ENCODE measurements at regions not wholly inside any gene's neighbourhood (a gene's known extent, or its start where the extent isn't known, plus 50 kb on each side); places are given as distances from the start of the nearest gene placed in this dataset.
A peak's percentile ranks its signal among the peaks of the same experiment; 100 is the strongest.
"Not testable (repeated sequence)": the region's sequence is repeated elsewhere in the genome, so short reads cannot be mapped to it uniquely, and the experiment has no call there.

DNA sequence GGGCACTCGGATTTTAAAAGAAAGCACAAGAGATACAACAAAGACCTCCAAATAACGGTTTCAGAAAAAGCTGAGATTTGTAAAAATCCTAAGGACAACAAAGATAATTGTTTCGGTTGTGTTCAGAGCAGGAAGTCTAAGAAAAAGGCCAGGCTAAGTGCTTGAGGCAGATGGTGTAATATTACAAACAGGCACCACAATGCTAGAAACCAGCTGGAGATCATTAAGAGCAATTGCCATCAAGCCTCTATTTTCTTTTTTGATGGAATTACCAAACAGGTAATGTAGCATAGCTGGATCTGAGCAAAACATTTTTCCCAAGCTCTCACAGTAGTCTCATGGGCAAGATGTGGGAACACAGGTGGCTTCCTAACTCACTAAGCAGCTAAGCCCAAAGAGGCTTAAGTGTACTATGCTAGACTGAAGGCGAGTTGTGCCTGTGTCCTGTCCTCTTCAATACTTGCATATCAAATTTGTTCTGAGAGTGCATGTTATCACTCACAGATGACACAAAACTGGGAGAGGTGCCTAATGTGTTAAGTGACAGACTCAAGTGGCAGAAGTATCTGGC is 161.6 kb downstream of the GLUL start:
- DNase-seq (ENCODE audit: low spot score), result no peak
- no peak for ATAC-seq

DNA sequence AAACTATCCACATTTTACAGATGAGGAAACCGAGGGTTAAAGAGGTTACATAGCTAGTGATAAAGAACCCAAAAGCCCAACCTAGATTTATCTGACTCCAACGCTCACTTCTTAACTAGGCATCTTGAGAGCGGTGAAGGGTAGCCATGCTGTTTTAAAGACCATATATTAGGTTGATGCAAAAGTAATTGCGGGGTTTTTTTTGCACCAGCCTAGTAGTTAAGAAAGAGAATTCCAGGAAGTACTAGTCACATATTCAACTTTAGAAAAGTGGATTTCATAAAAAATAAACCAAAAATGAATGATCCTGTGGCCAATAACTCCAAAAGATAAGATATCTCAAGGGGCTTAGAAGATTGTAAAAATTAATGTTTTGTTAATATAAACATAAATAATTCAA is 162.1 kb downstream of the GLUL start:
- DNase-seq (ENCODE audit: low spot score) (no peak), ATAC-seq (no peak)

DNA sequence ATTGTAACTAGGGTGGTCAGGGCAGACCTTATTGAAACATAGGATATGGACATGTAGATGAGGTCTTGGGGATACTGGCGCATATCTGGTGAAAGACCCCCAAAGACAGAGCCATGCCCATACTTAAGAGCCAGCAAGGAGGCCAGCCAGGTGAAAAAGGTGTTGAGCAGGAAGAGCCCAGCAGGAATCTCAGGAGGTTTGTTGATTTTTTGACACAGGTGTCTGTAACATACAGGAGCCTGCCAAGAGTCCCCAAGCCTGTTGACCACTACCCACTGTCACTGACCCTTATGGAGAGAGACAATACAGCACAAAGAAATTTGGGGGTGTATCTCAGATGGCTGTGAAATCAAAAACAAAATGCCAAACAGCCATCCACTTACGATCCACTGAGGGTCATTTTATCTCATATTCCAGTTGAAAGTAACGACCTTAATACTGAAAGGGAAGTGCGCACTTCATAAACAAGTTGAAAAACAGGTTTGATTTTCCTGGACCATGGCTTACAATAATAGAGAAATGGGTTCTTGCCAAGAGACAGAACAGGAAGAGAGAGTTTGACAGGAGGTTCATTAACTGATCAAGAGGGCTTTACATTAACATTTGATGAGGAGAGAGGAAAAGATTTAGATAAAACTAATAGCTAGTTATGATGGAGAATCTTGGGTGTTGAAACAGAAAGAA is 163.6 kb downstream of the GLUL start:
- no peak for DNase-seq (ENCODE audit: low spot score)
- no peak for ATAC-seq

DNA sequence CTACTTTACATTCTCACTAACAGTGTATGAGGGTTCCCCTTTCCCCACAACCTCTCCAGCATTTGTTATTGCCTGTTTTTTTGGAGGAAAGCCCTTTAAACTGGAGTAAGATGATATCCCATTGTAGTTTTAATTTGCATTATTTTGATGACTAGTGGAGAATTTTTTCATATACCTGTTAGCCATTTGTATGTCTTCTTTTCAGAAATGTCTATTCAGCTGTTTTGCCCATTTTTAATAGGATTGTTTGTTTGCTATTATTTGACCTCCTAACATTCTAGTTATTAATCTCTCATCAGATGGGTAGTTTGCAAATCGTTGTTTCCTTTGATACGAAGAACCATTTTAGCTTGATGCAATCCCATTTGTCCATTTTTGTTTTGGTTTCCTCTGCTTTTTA is 165.0 kb downstream of the GLUL start:
- no peak for DNase-seq (ENCODE audit: low spot score)
- ATAC-seq, result no peak

DNA sequence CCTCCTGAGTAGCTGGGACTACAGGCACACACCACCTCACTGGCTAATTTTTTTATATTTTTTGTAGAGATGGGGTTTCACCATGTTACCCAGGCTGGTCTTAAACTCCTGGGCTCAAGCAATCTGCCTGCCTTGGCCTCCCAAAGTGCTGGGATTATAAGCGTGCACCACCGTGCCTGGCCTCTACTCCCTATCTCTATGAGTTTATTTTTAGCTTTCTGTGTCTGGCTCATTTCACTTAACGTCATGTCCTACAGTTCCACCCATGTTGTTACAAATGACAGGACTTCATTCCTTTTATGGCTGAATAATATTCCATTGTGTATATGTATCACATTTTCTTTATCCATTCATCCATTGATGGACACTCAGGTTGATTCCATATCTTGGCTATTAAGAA is 164.2 kb upstream of the ZNF648 start:
- not testable (repeated sequence) for DNase-seq (ENCODE audit: low spot score); ATAC-seq

DNA sequence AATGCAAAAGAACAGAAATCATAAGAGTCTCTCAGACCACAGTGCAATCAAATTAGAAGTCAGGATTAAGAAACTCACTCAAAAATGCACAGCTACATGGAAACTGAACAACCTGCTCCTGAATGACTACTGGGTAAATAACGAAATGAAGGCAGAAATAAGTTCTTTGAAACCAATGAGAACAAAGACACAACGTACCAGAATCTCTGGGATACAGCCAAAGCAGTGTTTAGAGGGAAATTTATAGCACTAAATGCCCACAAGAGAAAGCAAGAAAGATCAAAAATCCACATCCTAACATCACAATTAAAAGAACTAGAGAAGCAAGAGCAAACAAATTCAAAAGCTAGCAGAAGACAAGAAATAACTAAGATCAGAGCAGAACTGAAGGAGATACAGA is 160.5 kb upstream of the ZNF648 start:
- DNase-seq (ENCODE audit: low spot score); ATAC-seq: not testable (repeated sequence)

DNA sequence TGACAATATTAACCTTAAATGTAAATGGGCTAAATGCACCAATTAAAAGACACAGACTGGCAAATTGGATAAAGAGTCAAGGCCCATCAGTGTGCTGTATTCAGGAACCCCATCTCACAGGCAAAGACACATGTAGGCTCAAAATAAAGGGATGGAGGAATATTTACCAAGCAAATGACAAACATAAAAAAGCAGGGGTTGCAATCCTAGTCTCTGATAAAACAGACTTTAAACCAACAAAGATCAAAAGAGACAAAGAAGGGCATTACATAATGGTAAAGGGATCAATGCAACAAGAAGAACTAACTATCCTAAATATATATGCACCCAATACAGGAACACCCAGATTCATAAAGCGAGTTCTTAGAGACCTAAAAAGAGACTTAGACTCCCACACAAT is 159.9 kb upstream of the ZNF648 start:
- ATAC-seq; DNase-seq (ENCODE audit: low spot score): not testable (repeated sequence)

DNA sequence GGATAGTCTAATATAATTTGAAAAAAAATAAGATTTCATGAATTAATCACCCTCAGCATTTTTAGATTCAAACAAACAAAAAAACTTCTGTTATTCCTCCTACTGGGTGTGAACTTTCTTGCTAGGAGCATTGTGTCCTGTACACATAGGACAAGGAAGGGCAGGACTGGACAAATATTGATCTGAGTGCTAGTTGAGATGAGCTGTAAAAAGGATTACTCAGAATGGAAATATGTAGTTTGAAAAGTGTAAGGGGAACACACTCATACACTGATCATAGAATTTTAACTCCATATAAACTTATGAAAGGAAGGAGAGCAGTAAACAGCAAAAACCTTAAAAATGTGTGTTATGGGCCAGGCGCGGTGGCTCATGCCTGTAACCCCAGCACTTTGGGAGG is 156.5 kb upstream of the ZNF648 start:
- ATAC-seq, result no peak
- no peak for DNase-seq (ENCODE audit: low spot score)

DNA sequence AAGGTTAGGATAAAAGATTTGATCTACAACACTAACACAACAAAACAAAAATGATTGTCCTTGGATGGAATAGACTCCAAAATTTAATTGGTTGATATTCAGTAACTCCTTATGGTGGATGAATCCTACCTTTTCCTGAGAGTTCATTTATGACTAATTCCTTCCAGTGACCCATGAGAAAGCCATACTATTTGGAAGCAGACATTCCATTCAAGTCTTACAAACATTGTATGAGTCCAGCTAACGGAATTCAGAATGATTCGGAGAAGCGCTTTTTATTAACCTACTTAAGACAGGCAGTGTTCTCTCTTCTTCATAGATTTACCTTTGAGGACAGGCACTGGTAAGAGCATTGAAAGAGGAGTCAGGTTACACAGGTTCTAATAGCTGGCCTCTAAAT is 155.6 kb upstream of the ZNF648 start:
- ATAC-seq (no peak), DNase-seq (ENCODE audit: low spot score) (no peak)

DNA sequence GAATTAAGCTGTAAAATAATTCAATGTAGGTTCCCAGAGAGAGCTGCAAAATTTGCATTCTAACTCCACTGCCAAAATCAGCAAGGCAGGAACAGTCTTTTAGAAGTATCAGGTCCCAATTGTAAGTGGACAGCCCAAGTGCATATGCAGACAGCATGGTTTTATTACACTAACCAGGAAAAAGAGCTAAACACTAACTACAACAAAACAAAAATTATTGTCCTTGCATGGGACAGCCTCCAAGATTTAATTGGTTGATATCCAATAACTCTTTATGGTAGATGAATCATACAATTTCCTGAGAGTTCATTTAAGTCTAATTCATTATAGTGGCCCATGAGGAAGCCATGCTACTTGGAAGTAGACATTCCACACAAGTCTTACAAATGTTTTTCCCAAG is 154.3 kb upstream of the ZNF648 start:
- DNase-seq (ENCODE audit: low spot score) (no peak), ATAC-seq (no peak)

DNA sequence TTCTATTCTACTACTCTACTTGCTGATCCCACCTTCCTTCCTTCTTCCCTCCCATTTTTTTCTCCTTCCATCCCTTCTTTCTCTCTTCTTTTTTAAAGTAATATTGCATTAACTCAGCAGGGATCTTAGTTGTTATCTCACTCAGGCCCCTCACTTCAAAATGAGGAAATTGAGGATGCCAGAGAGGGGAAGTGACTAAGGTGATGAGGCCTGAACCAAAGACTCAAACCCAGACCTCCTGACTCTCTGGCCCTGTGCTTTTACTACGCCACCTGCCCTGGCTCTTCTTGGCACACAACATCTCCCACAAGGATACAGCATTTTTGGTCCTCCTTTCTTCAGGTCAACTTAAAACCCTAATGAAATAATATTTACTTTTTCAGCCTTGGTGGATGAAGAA is 151.7 kb upstream of the ZNF648 start:
- DNase-seq (ENCODE audit: low spot score) (no peak), ATAC-seq (no peak)

DNA sequence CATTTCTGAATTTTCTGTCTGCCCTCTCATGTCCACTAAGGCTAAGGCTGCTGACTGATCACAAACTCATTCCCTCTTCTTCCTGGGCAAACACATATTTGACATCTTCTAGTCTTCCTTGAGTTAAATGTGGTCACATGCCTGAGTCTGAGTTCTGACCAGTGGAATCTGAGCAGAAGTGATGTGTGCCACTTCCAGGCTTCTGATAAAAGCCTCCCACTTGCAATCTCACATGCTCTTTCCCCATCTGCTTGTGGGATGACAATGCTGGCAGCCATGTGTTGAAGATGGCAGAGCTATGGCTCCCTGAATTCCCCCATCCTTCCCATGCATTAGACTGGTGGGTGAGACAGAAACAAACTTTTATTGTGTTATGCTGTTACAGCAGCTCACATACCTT is 149.9 kb upstream of the ZNF648 start:
- no peak for DNase-seq (ENCODE audit: low spot score)
- ATAC-seq, result no peak

DNA sequence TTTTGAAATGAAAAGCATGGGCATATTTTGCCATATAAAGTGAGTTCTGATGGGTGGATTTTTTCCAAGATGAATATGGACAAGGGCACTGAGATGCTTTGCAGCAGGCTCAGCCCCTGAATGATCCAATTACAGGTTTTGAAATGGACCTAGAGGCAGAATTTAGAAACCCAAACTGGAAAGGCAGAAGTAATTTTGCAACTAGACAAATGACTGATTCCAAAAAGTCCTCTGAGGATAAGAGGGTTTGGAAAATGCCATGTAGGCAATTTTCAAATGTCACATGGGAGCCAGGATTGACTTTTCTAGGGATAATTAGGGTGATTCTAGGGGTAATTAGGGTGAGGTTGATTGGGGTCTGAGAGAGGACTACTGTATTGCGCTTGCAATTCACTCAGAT is 148.9 kb upstream of the ZNF648 start:
- DNase-seq (ENCODE audit: low spot score) (no peak), ATAC-seq (no peak)

DNA sequence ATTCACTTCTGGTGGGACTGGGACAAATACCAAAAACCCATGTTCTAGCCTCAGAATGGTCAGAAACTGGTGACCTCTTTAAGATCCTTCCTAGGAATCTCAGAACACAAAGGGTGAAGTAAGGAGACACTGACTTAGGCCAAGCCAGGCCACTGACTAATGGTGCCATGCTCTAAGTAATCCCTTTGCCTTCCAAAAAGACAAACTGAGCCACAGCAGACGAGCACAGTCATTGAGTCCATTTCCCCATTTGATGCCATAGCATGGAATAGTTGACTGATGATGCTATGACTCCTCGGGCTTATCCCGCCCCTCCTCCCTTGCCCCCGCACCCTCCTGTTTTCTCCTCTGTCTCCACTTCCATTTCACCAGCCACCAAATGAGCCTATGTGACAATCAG is 145.8 kb upstream of the ZNF648 start:
- ATAC-seq, result no peak
- no peak for DNase-seq (ENCODE audit: low spot score)

DNA sequence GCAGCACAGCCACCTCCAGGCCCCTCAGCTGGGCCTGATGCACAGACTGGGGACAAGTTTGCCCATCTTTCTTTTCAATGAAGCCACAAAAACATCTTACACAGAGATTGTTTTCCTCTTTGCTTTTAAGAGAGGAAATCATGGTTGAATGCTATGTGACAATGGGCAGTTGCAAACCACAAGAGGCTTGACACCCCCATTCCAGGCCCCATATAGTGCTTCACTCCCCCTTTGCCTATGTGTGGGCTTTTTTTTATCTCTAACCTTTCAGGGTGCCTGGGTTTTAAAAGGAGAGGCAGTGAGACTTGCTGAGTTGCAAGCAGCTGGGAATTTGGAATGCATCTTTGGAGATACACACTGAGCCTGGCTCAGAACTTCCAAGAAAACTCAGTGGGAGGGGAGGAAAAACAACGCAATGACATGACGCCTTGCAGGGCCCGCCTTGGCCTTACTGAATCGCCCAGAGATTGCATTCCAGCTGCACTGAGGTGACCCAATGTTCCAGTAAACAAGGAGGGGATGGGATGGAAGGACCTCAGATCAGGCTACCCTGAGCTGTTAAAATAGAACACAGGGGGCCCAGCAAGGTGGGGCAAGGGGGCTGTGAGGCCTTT is 145.2 kb upstream of the ZNF648 start:
- peak; percentile 37 for ATAC-seq
- no peak for DNase-seq (ENCODE audit: low spot score)

DNA sequence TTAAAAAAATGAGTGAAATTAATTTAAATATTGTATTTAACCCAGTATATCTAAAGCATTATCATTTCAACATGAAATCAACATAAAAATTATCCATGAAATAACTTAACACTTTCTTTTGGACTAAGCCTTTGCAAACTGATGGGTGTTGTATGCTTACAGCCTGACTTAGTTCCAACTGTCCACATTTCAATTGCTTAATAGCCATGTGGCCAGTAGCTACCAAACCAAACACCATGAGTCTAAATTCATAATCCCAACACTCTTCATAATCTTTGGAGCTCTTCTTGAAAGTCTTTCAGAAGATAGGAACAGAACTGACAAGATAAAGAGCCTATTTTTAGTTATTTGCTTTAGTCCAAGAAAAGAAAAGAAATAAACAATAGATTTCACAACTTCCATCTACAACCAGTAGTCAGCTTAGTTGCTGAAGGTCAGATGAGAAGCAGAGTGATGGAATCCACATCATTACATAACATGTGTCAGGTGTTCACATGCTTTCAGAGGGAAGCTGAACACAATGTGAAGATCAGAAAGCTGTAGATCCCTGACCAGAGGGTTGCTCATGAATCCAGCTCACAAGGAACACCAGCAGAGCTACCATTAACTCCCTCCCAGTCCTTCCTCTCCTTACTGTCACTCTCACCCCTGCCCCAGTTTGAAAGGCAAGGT is 144.0 kb upstream of the ZNF648 start:
- DNase-seq (ENCODE audit: low spot score), result no peak
- peak; percentile 59 for ATAC-seq

DNA sequence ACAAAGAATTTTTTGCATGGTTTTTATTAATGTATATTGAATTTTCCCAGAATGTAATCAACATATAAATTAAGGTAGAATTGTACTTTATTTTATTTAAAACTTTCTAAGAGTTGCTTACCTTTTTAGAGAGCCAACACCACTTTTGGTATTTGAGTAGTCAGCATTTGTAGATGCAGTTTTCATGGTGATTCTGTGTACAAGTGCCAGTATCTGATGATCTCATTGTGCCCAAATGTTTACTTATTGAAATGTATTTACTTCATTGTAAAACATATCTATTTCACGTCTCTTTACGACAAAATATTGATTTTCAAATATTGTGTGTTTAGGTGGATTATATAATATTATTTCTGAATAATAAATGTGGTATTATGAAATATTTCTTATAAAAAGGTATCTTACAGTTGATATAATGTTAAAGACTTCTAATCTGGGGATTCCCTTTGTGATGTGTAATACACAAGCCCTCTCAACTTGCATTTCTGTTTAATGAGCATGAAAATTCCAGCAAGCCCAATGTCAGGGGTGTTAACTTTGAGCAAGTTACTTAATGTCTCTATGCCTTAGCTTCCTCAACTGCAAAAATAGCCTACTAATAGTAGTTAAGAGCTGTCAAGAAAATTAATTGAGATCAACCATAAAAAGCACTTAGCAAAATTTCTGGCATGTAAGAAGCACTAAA is 141.8 kb upstream of the ZNF648 start:
- ATAC-seq, result no peak
- no peak for DNase-seq (ENCODE audit: low spot score)

DNA sequence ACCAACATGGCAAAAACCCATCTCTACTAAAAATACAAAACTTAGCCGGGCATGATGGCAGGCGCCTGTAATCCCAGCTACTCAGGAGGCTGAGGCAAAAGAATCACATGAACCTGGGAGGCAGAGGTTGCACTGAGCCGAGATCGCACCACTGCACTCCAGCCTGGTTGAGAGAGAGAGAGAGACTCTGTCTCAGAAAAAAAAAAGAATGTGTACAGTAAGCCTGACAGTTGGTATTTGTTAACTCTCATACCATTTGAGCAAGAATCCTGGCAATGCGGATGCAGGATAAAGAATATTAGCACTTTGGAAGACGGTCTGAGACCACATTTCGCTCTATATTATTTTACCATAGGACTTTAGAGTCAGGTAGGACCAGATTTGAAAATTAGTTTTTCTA is 140.0 kb upstream of the ZNF648 start:
- ATAC-seq; DNase-seq (ENCODE audit: low spot score): not testable (repeated sequence)

DNA sequence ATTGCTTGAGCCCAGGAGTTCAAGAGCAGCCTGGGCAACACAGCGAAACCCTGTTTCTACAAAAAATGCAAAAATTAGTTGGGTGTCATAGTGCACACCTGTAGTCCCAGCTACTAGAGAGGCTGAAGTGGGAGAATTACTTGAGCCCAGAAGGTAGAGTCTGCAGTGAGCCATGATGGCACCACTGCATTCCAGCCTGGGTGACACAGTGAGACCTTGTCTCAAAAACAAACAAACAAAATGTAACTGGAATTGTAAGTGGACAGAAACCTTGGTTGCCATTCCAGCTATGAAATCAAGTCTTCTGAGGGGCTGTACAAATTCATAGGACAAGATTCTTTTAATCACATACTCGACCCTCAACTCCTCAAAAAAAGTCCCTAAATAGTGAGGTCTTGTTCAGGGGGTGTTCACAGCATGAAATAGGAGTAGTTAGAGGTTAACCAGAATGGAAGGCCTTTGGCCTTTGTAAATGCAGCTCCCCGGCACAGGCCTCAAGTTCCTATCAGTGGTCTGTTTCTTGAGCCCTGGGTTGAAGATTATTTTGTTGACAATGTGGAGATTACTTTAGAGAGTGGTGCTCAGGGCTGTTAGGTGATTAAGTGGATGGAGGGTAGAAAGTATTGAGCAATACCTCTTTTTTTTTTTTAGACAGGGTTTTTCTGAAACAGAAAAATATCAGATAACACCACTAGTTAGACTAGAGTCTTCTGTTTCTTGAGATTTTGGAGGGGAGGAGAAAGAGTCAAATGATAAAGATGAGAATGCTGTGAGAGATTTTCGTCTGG is 138.7 kb upstream of the ZNF648 start:
- ATAC-seq (no peak), DNase-seq (ENCODE audit: low spot score) (no peak)

DNA sequence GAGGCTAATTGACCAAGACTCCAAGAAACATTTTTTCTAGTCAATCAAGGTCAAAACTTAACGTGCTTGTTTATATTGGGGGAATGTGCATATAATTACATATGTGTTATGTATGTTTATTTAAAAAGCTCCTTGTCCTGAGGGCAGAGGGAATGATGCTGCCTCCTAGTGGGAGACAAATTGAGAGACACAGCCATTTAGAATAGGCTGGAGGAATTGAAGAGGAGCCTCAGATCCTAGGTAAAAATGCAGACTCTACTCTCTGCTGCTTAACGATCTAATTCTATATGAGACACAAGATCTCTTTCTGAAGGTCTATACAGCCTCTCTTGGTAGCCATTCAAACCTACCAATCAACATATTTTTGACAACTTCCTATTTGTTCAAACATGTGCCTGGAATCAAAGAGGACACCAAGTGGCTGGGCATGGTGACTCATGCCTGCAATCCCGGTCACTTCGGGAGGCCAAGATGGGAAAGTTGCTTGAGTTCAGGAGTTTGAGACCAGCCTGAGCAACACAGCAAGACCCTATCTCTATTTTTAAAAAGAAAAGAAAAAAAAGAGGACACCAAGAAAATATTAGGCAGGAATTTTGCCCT is 136.6 kb upstream of the ZNF648 start:
- ATAC-seq, result peak; percentile 19
- no peak for DNase-seq (ENCODE audit: low spot score)

Measured in left lobe of liver (tissue), 2 donors.